GM18508 (cell line): ENCODE measurements at regions not wholly inside any gene's neighbourhood (a gene's known extent, or its start where the extent isn't known, plus 50 kb on each side); places are given as distances from the start of the nearest gene placed in this dataset.
A peak's percentile ranks its signal among the peaks of the same experiment; 100 is the strongest.
"Not testable (repeated sequence)": the region's sequence is repeated elsewhere in the genome, so short reads cannot be mapped to it uniquely, and the experiment has no call there.

ENCODE experiments used
- ATAC-seq: cut with Tn5 transposase; IDR thresholded peaks from one replicate; pipeline ENCODE4 v1.9.1; 2021; ENCODE audit warnings: moderate number of reproducible peaks; ENCODE audit not compliant: insufficient read depth, unreplicated experiment

- no peak for ATAC-seq
Observed at GRCh38 chr3:153431076-153431475, 269.1 kb downstream of the RAP2B start.

DNA sequence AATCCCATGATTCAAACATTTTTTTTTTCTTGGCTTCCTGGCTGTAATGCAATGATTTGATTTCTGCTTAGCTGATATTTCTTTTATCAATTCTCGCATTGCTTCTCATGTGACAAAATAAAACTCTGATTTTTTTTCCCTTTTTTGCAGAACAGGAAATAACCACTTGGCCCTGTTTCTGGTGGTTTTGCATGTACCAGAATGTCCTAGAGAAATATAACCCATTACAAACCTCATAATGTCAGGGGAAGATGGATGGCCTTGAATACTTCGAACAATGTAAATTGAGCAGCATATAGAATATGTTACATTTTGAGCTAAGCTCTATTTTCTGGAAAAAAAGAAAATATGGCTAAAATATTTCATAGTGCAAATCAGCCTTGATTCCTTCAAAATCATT, 275.6 kb downstream of the RAP2B start:
- ATAC-seq: no peak

GRCh38 chr3:153438271-153438670, 276.2 kb downstream of the RAP2B start:
- ATAC-seq: no peak

GRCh38 chr3:153439780-153440179, 277.8 kb downstream of the RAP2B start:
- no peak for ATAC-seq

DNA sequence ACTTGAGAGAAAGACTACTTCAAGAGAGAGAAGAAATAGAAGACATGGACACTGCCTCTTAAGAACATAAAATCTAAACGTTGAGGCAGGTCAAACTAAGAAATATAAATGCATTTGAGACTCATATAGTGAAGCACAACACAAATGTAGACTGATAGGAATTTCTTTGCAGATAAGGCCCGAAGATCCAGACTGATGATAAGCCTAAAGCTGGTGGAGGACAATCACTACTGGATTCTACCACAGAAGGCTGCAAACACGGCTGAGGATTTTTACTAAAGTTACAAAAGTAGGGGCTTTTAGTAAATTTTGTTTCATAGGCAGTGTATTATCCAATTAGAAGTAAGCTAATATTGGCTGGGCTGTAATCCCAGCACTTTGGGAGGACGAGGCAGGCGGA, 278.3 kb downstream of the RAP2B start:
- no peak for ATAC-seq

DNA sequence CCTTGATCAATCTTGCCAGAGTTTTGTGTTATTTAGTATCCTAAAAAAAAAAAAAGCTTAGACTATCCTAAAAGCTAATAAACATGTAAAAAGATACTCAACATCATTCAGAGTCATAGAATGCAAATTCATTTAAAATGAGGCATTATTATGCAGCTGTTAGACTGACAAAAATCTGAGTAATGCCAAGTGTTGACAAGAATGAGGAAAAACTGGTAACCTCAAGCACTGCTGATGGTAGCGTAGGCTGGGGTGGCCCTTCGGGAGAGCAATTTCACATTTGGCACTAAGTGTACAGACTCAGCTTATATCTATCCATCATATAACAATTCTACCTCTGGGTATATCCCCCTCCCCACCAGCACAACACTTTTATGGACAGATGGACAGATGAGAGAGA, 280.4 kb downstream of the RAP2B start:
- no peak for ATAC-seq

- no peak for ATAC-seq
Observed at GRCh38 chr3:153442799-153443487, 280.9 kb downstream of the RAP2B start.

DNA sequence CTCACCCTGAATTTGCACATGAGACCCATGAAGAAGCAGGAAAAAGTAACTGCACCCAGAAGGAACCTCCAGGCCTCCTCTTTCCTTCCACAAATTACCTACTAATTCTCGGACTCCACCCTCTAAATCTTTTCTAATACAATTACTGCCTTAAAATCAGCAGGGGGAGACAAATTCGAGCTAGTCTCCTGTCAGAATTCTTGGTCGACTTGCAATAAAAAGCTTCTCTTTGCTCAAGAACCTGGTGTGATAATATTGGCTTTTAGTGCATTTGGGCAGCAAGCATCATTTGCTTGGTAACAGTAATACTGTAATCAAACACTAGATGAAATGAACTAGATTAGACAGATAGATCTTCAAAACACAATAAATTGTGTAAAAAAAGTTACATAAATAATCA, 281.9 kb downstream of the RAP2B start:
- no peak for ATAC-seq

GRCh38 chr3:153445817-153446216, 283.8 kb downstream of the RAP2B start:
- no peak for ATAC-seq

DNA sequence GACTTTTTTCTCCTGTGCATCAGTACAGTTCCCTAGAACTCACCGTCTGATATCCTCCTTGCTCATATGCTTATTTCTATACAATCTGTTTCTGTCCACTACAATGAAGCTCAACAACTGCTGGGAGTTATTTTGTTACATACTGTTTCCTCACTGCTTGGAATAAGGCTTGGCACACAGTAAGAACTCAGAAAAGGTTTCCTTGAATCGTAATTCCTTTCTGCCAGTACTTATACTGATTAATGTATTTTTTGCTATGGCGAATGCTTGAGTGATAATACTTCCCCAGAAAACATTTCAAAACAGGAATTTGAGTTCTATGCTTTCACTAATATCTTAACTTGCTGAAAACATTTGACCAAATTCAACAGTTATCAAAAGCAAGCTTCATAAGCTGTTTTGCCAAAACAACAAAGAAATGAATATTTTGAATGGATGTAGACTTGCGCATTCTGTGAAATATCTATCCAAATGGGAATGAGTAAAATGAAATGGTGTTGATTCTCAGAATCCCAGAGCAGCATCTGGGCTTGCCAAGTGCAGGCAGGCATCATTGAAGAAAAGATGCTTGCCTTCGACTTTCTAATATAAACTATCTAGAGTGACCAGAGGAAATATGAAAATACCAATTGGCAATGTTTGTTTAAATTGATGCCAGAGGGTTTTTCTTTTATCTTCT, 286.3 kb downstream of the RAP2B start:
- ATAC-seq: no peak

DNA sequence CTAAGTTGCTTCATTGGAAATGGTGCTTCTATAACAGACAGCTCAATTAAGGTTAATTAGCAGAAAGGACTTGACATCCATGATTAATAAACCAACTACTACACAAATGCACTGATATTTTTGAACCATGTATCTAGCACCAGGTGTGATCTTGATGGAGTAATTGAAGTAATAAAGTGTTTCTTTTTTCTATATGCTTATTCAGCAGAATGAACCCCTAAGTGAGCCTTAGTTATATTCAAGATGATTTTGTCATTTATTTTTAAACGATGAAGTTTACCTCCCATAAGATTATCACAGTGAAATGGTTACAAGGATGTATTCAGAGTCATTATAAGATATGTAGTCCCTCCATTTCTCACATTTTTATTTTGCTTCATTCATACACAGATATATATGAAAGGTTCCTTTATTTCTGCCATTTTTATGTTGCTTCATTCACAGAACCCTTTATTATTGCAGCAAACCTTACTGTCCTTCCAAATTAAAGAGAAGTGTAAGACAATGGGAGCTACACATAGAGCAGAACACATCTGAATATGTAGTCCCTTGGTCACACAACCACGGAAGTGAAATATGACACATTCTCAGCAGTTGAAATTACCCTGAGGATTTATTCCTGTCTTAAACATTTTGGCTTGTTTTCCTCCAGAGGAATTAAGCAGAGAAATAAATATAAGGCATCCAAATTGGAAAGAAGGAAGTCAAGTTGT, 295.0 kb downstream of the RAP2B start:
- no peak for ATAC-seq

DNA sequence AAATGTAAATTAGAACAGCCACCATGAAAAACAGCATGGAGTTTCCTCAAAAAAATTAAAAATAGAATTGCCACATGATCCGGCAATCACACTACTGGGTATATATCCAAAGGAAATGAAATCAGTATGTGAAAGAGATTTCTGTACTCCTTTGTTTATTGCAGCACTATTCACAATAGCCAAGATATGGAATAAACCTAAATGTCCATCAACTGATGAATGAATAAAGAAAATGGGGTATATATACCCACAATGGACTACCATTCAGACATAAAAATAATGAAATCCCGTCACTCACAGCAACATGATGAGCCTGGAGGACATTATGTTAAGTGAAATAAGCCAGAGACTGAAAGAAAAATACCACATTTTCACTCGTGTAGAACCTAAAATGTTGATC, 296.9 kb downstream of the RAP2B start:
- no peak for ATAC-seq

DNA sequence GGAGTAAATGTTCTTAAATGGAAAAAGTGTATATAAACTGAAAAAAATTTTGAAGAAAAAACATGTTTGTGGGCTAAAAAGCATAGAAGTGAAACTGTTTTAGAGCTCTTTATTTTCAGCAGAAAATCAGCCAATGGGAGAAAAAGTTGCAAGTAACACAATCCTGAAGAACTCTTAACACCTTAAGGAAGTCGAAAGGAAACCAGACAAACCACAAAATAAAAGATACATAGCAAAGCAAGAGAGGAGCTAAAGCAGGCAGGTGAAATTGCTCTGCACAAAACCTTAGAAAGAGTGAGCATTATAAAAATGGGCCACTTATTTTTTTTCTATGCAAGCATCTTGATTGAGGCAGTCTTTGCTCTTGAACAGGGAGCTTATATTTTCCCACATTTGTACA, 300.5 kb downstream of the RAP2B start:
- no peak for ATAC-seq

DNA sequence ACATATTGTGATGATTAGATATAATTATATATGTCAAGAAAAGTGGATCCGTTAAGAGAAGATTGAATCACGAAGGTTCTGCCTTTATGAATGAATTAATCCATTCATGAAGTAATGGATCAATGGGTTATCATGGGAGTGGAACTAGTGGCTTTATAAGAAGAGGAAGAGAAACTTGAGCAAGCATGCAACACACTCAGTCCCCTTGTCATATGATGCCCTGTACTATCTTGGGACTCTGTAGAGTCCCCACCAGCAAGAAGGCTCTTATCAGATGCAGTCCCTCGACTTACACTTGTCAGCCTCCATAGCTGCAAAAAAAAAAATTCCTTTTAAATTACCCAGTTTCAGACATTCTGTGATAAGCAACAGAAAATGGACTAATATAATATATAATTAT, 301.9 kb downstream of the RAP2B start:
- peak; percentile 72 for ATAC-seq

- ATAC-seq: no peak
Observed at GRCh38 chr3:153469162-153469561, 307.1 kb downstream of the RAP2B start.

DNA sequence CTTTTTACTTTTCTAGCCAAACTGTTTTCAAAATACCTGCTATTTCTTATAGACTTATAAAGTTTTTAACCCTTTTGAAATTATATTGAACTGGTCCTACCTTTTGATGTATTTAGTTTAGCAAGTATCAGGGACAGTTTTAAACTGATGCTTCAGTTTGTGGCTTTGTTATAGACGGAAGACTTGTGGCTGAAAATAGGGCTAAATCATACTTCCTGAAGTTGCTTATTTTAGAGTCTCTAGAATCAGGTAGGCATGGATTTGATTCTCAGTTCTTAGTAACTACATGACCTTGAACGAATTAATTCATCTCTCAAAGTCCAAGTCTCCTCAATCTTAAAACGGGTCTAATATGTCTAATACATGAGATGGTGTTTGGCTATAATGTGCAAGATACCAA, 322.8 kb downstream of the RAP2B start:
- no peak for ATAC-seq

GRCh38 chr3:153495422-153495821, 333.4 kb downstream of the RAP2B start:
- ATAC-seq: no peak

DNA sequence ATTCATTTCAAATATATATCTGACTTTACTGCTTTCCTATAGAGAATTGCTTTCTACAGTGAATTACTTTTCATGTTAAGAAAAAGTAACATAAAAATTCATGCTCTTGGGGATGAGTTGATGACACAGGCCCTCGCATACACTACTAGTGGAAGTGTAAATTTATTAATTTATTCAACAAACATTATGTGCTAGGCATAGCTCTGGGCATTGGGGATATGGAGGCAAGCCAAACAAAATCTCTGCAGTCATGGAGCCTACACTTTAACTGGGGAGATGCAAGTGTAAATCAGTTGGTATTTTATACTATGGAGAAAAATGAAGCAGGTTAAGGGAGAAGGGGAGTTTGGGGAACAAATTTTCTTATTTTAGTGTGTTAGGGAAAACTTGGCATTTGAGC, 340.7 kb downstream of the RAP2B start:
- ATAC-seq: no peak

GRCh38 chr3:153503873-153504272, 341.8 kb downstream of the RAP2B start:
- ATAC-seq: no peak

DNA sequence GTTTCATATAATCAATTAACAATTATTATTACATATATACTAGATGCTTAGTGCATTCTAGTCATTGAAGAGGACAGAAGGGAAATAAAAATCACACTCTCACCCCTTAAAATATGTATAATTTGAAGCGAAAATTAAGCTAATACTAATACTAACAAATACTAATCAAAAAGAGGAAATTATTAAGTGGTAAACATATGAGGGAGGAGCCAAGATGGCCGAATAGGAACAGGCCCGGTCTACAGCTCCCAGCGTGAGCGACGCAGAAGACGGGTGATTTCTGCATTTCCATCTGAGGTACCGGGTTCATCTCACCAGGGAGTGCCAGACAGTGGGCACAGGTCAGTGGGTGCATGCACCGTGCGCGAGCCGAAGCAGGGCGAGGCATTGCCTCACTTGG, 344.2 kb downstream of the RAP2B start:
- ATAC-seq: not testable (repeated sequence)

GRCh38 chr3:153506686-153507085, 344.7 kb downstream of the RAP2B start:
- ATAC-seq: not testable (repeated sequence)

- ATAC-seq: no peak
Observed at GRCh38 chr3:153513236-153513635, 351.2 kb downstream of the RAP2B start.
